ENCODE measurements at regions not wholly inside any gene's neighbourhood (a gene's known extent, or its start where the extent isn't known, plus 50 kb on each side); places are given as distances from the start of the nearest gene placed in this dataset.
A peak's percentile ranks its signal among the peaks of the same experiment; 100 is the strongest.

DNA sequence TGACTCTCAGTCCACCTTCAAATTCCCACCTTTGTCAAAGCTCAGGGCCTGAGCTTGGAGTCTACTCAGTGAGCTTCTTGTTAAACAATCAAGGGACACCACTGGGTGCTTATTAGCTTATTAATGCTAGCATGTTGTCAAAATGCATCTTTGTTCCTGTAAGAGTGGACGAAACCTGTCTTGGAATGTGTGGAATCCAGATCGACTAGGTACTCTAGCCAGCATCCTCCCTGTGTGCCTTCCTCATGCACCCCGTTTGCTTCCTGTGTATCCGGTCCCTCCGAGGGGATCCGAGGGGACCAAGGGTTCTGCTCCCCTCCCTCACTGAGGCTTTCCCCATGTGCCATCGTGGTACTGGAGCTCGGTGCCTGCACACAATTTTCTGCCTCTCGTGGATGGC is 75.7 kb upstream of the UBE3A start:
- Histone ChIP-seq H4K20me1 (ENCODE audit: control insufficient read depth, insufficient read depth, insufficient read length) (no peaks in the 10 kb centered on the region), H3K27ac (ENCODE audit: insufficient read length, low read depth, low read length) (no peak overlapping the region), H3K4me2 (ENCODE audit: insufficient read depth, insufficient read length, low read length) (no peak overlapping the region), H3K79me1 (ENCODE audit: insufficient read depth, low read depth, low read length, poor library complexity, severe bottlenecking) (no peaks in the 10 kb centered on the region), H3K56ac (ENCODE audit: insufficient read length, low read depth, low read length) (no peak overlapping the region), H3K9ac (ENCODE audit: extremely low read depth, insufficient read length, low read length) (no peak overlapping the region), H3K9me3 (ENCODE audit: control insufficient read depth, low read depth, low read length) (no peaks in the 10 kb centered on the region), H2AK5ac (ENCODE audit: insufficient read length, low read length) (no peak overlapping the region), H3K79me2 (ENCODE audit: insufficient read depth, low read length) (no peaks in the 10 kb centered on the region), H4K5ac (ENCODE audit: insufficient read length, low read depth, low read length) (no peak overlapping the region), H3T11ph (ENCODE audit: low read length) (no peak overlapping the region), H3K27me3 (ENCODE audit: insufficient read depth, low read length) (no peaks in the 10 kb centered on the region), H2BK12ac (ENCODE audit: insufficient read length, low read depth, low read length) (no peak overlapping the region), H2BK15ac (ENCODE audit: low read depth, low read length) (no peak overlapping the region), H3K18ac (ENCODE audit: insufficient read length, low read depth, low read length) (no peak overlapping the region), H2BK5ac (ENCODE audit: insufficient read length, low read length) (no peak overlapping the region), H2BK120ac (ENCODE audit: low read depth, low read length, poor library complexity, severe bottlenecking) (no peak overlapping the region), H3K14ac (ENCODE audit: insufficient read depth, low read length) (no peak overlapping the region), H2BK20ac (ENCODE audit: low read depth, low read length, poor library complexity, severe bottlenecking) (no peak overlapping the region), H4K91ac (ENCODE audit: insufficient read length, low read depth, low read length) (no peak overlapping the region), H3K23ac (ENCODE audit: insufficient read length, low read depth, low read length) (no peak overlapping the region), H3K4ac (ENCODE audit: low read depth, low read length) (no peak overlapping the region), H4K8ac (replicated peaks; ENCODE audit: insufficient read length, low read depth, low read length) (no peak overlapping the region), H3K4me1 (ENCODE audit: insufficient read depth, low read length) (peaks cover 10% of the 10 kb centered on the region), H2AFZ (ENCODE audit: low read length) (no peak overlapping the region), H3K23me2 (ENCODE audit: insufficient read length, low read depth, low read length, poor library complexity, severe bottlenecking) (no peaks in the 10 kb centered on the region)
- no peak overlapping the region for H3K4me3 Mint-ChIP-seq
- H3K4me1 Mint-ChIP-seq = peaks cover 29% of the 10 kb centered on the region in 2 experiments
- no CpG with 5 or more reads among the region's 9 CpGs for WGBS (ENCODE audit: extremely low coverage, insufficient read length, low lambda C conversion rate)
- peaks cover 0 to 5% (median 3%) of the 10 kb centered on the region in 3 experiments; a peak in 2 of 7 replicates for H3K36me3 Mint-ChIP-seq (ENCODE audit: insufficient read depth in 1 of 3, low read depth in 3 of 3)
- peaks cover 3 to 6% of the 10 kb centered on the region in 2 experiments; a peak in 3 of 5 replicates for H3K9me3 Mint-ChIP-seq
- DNase-seq = no peak
- H3K27ac Mint-ChIP-seq = peak overlapping the region in 1 of 3 experiments; percentile 74; a peak in 1 of 7 replicates
- TF ChIP-seq, protein P1, sequence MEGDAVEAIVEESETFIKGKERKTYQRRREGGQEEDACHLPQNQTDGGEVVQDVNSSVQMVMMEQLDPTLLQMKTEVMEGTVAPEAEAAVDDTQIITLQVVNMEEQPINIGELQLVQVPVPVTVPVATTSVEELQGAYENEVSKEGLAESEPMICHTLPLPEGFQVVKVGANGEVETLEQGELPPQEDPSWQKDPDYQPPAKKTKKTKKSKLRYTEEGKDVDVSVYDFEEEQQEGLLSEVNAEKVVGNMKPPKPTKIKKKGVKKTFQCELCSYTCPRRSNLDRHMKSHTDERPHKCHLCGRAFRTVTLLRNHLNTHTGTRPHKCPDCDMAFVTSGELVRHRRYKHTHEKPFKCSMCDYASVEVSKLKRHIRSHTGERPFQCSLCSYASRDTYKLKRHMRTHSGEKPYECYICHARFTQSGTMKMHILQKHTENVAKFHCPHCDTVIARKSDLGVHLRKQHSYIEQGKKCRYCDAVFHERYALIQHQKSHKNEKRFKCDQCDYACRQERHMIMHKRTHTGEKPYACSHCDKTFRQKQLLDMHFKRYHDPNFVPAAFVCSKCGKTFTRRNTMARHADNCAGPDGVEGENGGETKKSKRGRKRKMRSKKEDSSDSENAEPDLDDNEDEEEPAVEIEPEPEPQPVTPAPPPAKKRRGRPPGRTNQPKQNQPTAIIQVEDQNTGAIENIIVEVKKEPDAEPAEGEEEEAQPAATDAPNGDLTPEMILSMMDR (conservative IDR thresholded peaks at IDR 0.05) = no peak
- peaks cover 3% of the 10 kb centered on the region for H3K27me3 Mint-ChIP-seq (ENCODE audit: low read depth)
